ENCODE measurements at regions not wholly inside any gene's neighbourhood (a gene's known extent, or its start where the extent isn't known, plus 50 kb on each side); places are given as distances from the start of the nearest gene placed in this dataset.
"Not testable (repeated sequence)": the region's sequence is repeated elsewhere in the genome, so short reads cannot be mapped to it uniquely, and the experiment has no call there.

- Histone ChIP-seq H3K4me3 (replicated peaks in 1 of 3) (no peak overlapping the region), H3K27me3 (no peaks in the 10 kb centered on the region), H3K27ac (no peak overlapping the region), H3K4me1 (no peaks in the 10 kb centered on the region), H3K36me3 (no peaks in the 10 kb centered on the region), H3K9me3 (no peaks in the 10 kb centered on the region)
- TF ChIP-seq POLR2A (IDR thresholded peaks at IDR 0.05): no peak
- TF ChIP-seq, protein P1, sequence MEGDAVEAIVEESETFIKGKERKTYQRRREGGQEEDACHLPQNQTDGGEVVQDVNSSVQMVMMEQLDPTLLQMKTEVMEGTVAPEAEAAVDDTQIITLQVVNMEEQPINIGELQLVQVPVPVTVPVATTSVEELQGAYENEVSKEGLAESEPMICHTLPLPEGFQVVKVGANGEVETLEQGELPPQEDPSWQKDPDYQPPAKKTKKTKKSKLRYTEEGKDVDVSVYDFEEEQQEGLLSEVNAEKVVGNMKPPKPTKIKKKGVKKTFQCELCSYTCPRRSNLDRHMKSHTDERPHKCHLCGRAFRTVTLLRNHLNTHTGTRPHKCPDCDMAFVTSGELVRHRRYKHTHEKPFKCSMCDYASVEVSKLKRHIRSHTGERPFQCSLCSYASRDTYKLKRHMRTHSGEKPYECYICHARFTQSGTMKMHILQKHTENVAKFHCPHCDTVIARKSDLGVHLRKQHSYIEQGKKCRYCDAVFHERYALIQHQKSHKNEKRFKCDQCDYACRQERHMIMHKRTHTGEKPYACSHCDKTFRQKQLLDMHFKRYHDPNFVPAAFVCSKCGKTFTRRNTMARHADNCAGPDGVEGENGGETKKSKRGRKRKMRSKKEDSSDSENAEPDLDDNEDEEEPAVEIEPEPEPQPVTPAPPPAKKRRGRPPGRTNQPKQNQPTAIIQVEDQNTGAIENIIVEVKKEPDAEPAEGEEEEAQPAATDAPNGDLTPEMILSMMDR (IDR thresholded peaks at IDR 0.05): no peak
- intact Hi-C loops (cut with DNase I): no loop called here
- 66 to 72% methylated on average over 7 of the region's 7 CpGs for WGBS, 2 donors
- DNase-seq: no peak
Observed at GRCh38 chr10:120209124-120209762, 247.8 kb upstream of the PLPP4 start.

DNA sequence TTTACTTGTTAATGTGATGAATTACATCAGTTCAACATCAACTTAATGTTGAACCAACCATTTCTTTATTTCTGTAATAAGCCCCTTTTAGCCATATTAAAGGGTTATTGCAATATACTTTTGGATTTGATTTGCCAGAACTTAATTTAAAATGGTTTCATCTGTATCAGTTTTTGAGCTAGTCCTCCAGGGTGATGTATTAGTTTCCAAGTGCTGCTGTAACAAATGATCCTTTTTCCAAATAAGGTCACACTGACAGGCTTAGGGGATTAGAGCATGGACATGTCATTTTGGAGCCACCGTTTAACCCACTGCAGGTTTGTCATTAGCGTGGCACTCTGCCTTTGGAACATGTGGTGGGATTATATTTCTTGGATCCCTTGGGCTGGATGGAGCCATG, 244.8 kb upstream of the PLPP4 start:
- Histone ChIP-seq H3K4me1 (no peaks in the 10 kb centered on the region), H3K4me3 (replicated peaks in 1 of 3) (no peak overlapping the region), H3K27me3 (no peaks in the 10 kb centered on the region), H3K27ac (no peak overlapping the region), H3K9me3 (no peaks in the 10 kb centered on the region), H3K36me3 (no peaks in the 10 kb centered on the region)
- no peak for DNase-seq
- 86% methylated on average over 2 of the region's 2 CpGs for WGBS, 2 donors
- TF ChIP-seq, protein P1 (IDR thresholded peaks at IDR 0.05): no peak
- no peak for TF ChIP-seq POLR2A (IDR thresholded peaks at IDR 0.05)
- intact Hi-C loops (cut with DNase I): no loop called here

- intact Hi-C loops (cut with DNase I); H3K27ac ChIP-seq; H3K4me3 ChIP-seq (replicated peaks in 1 of 3); DNase-seq; H3K4me1 ChIP-seq; H3K36me3 ChIP-seq; H3K27me3 ChIP-seq; H3K9me3 ChIP-seq: not testable (repeated sequence)
- WGBS, 2 donors: 79 to 84% methylated on average over 2 of the region's 2 CpGs
Observed at GRCh38 chr10:120213283-120213682, 243.7 kb upstream of the PLPP4 start.

- Histone ChIP-seq H3K4me1 (no peaks in the 10 kb centered on the region), H3K36me3 (no peaks in the 10 kb centered on the region), H3K9me3 (no peaks in the 10 kb centered on the region), H3K4me3 (replicated peaks in 1 of 3) (no peak overlapping the region), H3K27me3 (no peaks in the 10 kb centered on the region), H3K27ac (no peak overlapping the region)
- WGBS, 2 donors: 67 to 74% methylated on average over 1 to 3 of the region's 3 CpGs
- TF ChIP-seq, protein P1 (IDR thresholded peaks at IDR 0.05): no peak
- no peak for TF ChIP-seq POLR2A (IDR thresholded peaks at IDR 0.05)
- DNase-seq: no peak
- intact Hi-C loops (cut with DNase I): no loop called here
Observed at GRCh38 chr10:120217736-120218135, 239.3 kb upstream of the PLPP4 start.

GRCh38 chr10:120221873-120222485, 235.0 kb upstream of the PLPP4 start:
- 59 to 60% methylated on average over 4 of the region's 4 CpGs for WGBS, 2 donors

More at GRCh38 chr10:120221873-120222485, 235.0 kb upstream of the PLPP4 start:
- H3K4me3 ChIP-seq (replicated peaks in 1 of 3): no peak overlapping the region
- H3K4me1 ChIP-seq: no peaks in the 10 kb centered on the region
- H3K27ac ChIP-seq: no peak overlapping the region
- H3K27me3 ChIP-seq: no peaks in the 10 kb centered on the region
- no peak for DNase-seq
- H3K9me3 ChIP-seq: no peaks in the 10 kb centered on the region
- H3K36me3 ChIP-seq: no peaks in the 10 kb centered on the region
- no peak for TF ChIP-seq POLR2A (IDR thresholded peaks at IDR 0.05)
- TF ChIP-seq, protein P1 (IDR thresholded peaks at IDR 0.05): no peak
- intact Hi-C loops (cut with DNase I): no loop called here

Data from thyroid gland (tissue), 4 donors.